Neuron (in vitro differentiated cells): ENCODE measurements at regions not wholly inside any gene's neighbourhood (a gene's known extent, or its start where the extent isn't known, plus 50 kb on each side); places are given as distances from the start of the nearest gene placed in this dataset.
"Not testable (repeated sequence)": the region's sequence is repeated elsewhere in the genome, so short reads cannot be mapped to it uniquely, and the experiment has no call there.

ENCODE experiments used
- H2AFZ ChIP-seq: one replicate; pipeline ENCODE4 v1.6.1; 2013; ENCODE audit warnings: low read depth, mild to moderate bottlenecking, inconsistent platforms, low read length, moderate library complexity
- H3K27me3 ChIP-seq: one replicate; pipeline ENCODE4 v1.6.1; 2013; ENCODE audit warnings: low read length; ENCODE audit not compliant: insufficient read depth
- H3K36me3 ChIP-seq: one replicate; pipeline ENCODE4 v1.6.1; 2013; ENCODE audit warnings: low read length; ENCODE audit not compliant: insufficient read depth
- H3K4me1 ChIP-seq: one replicate; pipeline ENCODE4 v1.6.1; 2013; ENCODE audit warnings: low read length; ENCODE audit not compliant: insufficient read depth
- H3K4me3 ChIP-seq: 2 replicates; pipeline ENCODE4 v1.5.1; 2013; ENCODE audit warnings: mild to moderate bottlenecking, low read length, moderate library complexity
- H3K9me3 ChIP-seq: one replicate; pipeline ENCODE4 v1.6.1; 2013; ENCODE audit warnings: low read length

GRCh38 chr13:65719831-65720230 is 1510.3 kb downstream of the PCDH9 start:
- no peaks in the 10 kb centered on the region for H3K9me3 ChIP-seq
- H3K4me1 ChIP-seq: no peaks in the 10 kb centered on the region
- no peak overlapping the region for H3K4me3 ChIP-seq
- H3K36me3 ChIP-seq: no peaks in the 10 kb centered on the region
- no peak overlapping the region for H2AFZ ChIP-seq
- no peaks in the 10 kb centered on the region for H3K27me3 ChIP-seq

GRCh38 chr13:65710514-65710913 is 1519.6 kb downstream of the PCDH9 start:
- Histone ChIP-seq H3K27me3 (no peaks in the 10 kb centered on the region), H3K9me3 (no peaks in the 10 kb centered on the region), H2AFZ (no peak overlapping the region), H3K4me3 (no peak overlapping the region), H3K4me1 (no peaks in the 10 kb centered on the region), H3K36me3 (no peaks in the 10 kb centered on the region)

GRCh38 chr13:65697843-65698242 is 1532.3 kb downstream of the PCDH9 start:
- no peaks in the 10 kb centered on the region for H3K36me3 ChIP-seq
- H3K9me3 ChIP-seq: no peaks in the 10 kb centered on the region
- H2AFZ ChIP-seq: no peak overlapping the region
- H3K27me3 ChIP-seq: no peaks in the 10 kb centered on the region
- no peaks in the 10 kb centered on the region for H3K4me1 ChIP-seq
- H3K4me3 ChIP-seq: no peak overlapping the region

- no peaks in the 10 kb centered on the region for H3K4me1 ChIP-seq
- no peaks in the 10 kb centered on the region for H3K27me3 ChIP-seq
- H3K4me3 ChIP-seq: no peak overlapping the region
- H3K36me3 ChIP-seq: no peaks in the 10 kb centered on the region
- no peak overlapping the region for H2AFZ ChIP-seq
- H3K9me3 ChIP-seq: no peaks in the 10 kb centered on the region
These were observed 1550.9 kb downstream of the PCDH9 start for GRCh38 chr13:65679240-65679639.

GRCh38 chr13:65677906-65678305 is 1552.2 kb downstream of the PCDH9 start:
- Histone ChIP-seq H3K4me1 (no peaks in the 10 kb centered on the region), H3K4me3 (no peak overlapping the region), H3K27me3 (no peaks in the 10 kb centered on the region), H2AFZ (no peak overlapping the region), H3K36me3 (no peaks in the 10 kb centered on the region), H3K9me3 (no peaks in the 10 kb centered on the region)

- not testable (repeated sequence) for H2AFZ ChIP-seq, H3K36me3 ChIP-seq, H3K4me1 ChIP-seq, H3K9me3 ChIP-seq, H3K4me3 ChIP-seq, H3K27me3 ChIP-seq
These were observed 1554.8 kb downstream of the PCDH9 start for GRCh38 chr13:65675383-65675782.

- Histone ChIP-seq H3K27me3 (no peaks in the 10 kb centered on the region), H2AFZ (no peak overlapping the region), H3K36me3 (no peaks in the 10 kb centered on the region)
These were observed 1560.0 kb downstream of the PCDH9 start for GRCh38 chr13:65670014-65670625.

GRCh38 chr13:65660731-65661130 is 1569.4 kb downstream of the PCDH9 start:
- no peaks in the 10 kb centered on the region for H3K36me3 ChIP-seq
- H3K27me3 ChIP-seq: no peaks in the 10 kb centered on the region
- no peaks in the 10 kb centered on the region for H3K4me1 ChIP-seq
- H3K4me3 ChIP-seq: no peak overlapping the region
- H3K9me3 ChIP-seq: no peaks in the 10 kb centered on the region
- no peak overlapping the region for H2AFZ ChIP-seq

More at GRCh38 chr13:65670014-65670625, 1560.0 kb downstream of the PCDH9 start:
- H3K9me3 ChIP-seq: no peaks in the 10 kb centered on the region
- no peaks in the 10 kb centered on the region for H3K4me1 ChIP-seq
- H3K4me3 ChIP-seq: no peak overlapping the region

GRCh38 chr13:65656740-65657329 is 1573.3 kb downstream of the PCDH9 start:
- Histone ChIP-seq H3K36me3 (no peaks in the 10 kb centered on the region), H3K4me1 (no peaks in the 10 kb centered on the region), H3K4me3 (no peak overlapping the region), H3K27me3 (no peaks in the 10 kb centered on the region), H3K9me3 (no peaks in the 10 kb centered on the region), H2AFZ (no peak overlapping the region)

GRCh38 chr13:65653613-65654012 is 1576.5 kb downstream of the PCDH9 start:
- Histone ChIP-seq H3K4me1 (no peaks in the 10 kb centered on the region), H3K9me3 (no peaks in the 10 kb centered on the region), H3K36me3 (no peaks in the 10 kb centered on the region), H2AFZ (no peak overlapping the region), H3K4me3 (no peak overlapping the region), H3K27me3 (no peaks in the 10 kb centered on the region)

- H3K27me3 ChIP-seq: no peaks in the 10 kb centered on the region
- no peaks in the 10 kb centered on the region for H3K9me3 ChIP-seq
- no peak overlapping the region for H2AFZ ChIP-seq
- H3K36me3 ChIP-seq: no peaks in the 10 kb centered on the region
- no peaks in the 10 kb centered on the region for H3K4me1 ChIP-seq
- no peak overlapping the region for H3K4me3 ChIP-seq
These were observed 1579.8 kb downstream of the PCDH9 start for GRCh38 chr13:65650321-65650720.

- H3K4me3 ChIP-seq: no peak overlapping the region
- no peaks in the 10 kb centered on the region for H3K4me1 ChIP-seq
- H3K36me3 ChIP-seq: no peaks in the 10 kb centered on the region
- no peaks in the 10 kb centered on the region for H3K9me3 ChIP-seq
- H3K27me3 ChIP-seq: no peaks in the 10 kb centered on the region
- H2AFZ ChIP-seq: peak overlapping the region; percentile 10
These were observed 1587.1 kb downstream of the PCDH9 start for GRCh38 chr13:65642996-65643395.

- H3K4me1 ChIP-seq: no peaks in the 10 kb centered on the region
- no peaks in the 10 kb centered on the region for H3K36me3 ChIP-seq
- no peak overlapping the region for H3K4me3 ChIP-seq
- H3K27me3 ChIP-seq: no peaks in the 10 kb centered on the region
- H3K9me3 ChIP-seq: no peaks in the 10 kb centered on the region
- peak overlapping the region; percentile 10 for H2AFZ ChIP-seq
These were observed 1587.8 kb downstream of the PCDH9 start for GRCh38 chr13:65642301-65642700.
